Skeletal muscle satellite cell (primary cell): ENCODE measurements at regions not wholly inside any gene's neighbourhood (a gene's known extent, or its start where the extent isn't known, plus 50 kb on each side); places are given as distances from the start of the nearest gene placed in this dataset. TPM values are rescaled to one million over a fixed set of nuclear protein-coding genes. Genes with fewer than 3 reads are reported as not detected.
A peak's percentile ranks its signal among the peaks of the same experiment; 100 is the strongest.
"Not testable (repeated sequence)": the region's sequence is repeated elsewhere in the genome, so short reads cannot be mapped to it uniquely, and the experiment has no call there.

ENCODE experiments used
- H3K27me3 ChIP-seq: 2 replicates; pipeline ENCODE4 v1.7.0; 2013; ENCODE audit warnings: low read length; ENCODE audit not compliant: control insufficient read depth, insufficient read depth
- H3K36me3 ChIP-seq: 2 replicates; pipeline ENCODE4 v1.7.0; 2013; ENCODE audit warnings: mild to moderate bottlenecking, control low read depth, low read length; ENCODE audit not compliant: insufficient read depth
- H3K4me1 ChIP-seq: 2 replicates; pipeline ENCODE4 v1.7.0; 2013; ENCODE audit warnings: low read length; ENCODE audit not compliant: control insufficient read depth, insufficient read depth
- H3K4me2 ChIP-seq: 2 replicates; pipeline ENCODE4 v1.7.0; 2013; ENCODE audit warnings: mild to moderate bottlenecking, low read length
- H3K4me3 ChIP-seq: 2 replicates; pipeline ENCODE4 v1.7.0; 2013; ENCODE audit warnings: low read length
- H3K9ac ChIP-seq: 2 replicates; pipeline ENCODE4 v1.7.0; 2013; ENCODE audit warnings: mild to moderate bottlenecking, low read depth, low read length, moderate library complexity
- H3K9me3 ChIP-seq: replicated peaks from 2 replicates; pipeline ENCODE4 v1.7.0; 2013; ENCODE audit warnings: mild to moderate bottlenecking, control low read depth, low read length
- small RNA-seq: library from RNA; depleted of rRNA; stranded (forward); fragments of <200 nt; gene quantifications from one replicate; pipeline ENCODE3, GENCODE V24; 2012

GRCh38 chr17:77089124-77089490, 51.7 kb upstream of the SEC14L1 start:
- H3K4me1 ChIP-seq, result peaks cover 17% of the 10 kb centered on the region

GRCh38 chr17:77089949-77090348, 50.8 kb upstream of the SEC14L1 start:
- not testable (repeated sequence) for H3K4me3 ChIP-seq, H3K9me3 ChIP-seq, H3K27me3 ChIP-seq
- Histone ChIP-seq H3K4me1 (peaks cover 17% of the 10 kb centered on the region), H3K9ac (peak overlapping the region; percentile 98), H3K4me2 (peak overlapping the region; percentile 96), H3K36me3 (peaks cover 36% of the 10 kb centered on the region)

More at GRCh38 chr17:77089124-77089490, 51.7 kb upstream of the SEC14L1 start:
- Histone ChIP-seq H3K9ac (peak overlapping the region; percentile 98), H3K36me3 (peaks cover 29% of the 10 kb centered on the region), H3K9me3 (no peaks in the 10 kb centered on the region), H3K4me3 (peak overlapping the region; percentile 87), H3K27me3 (no peaks in the 10 kb centered on the region), H3K4me2 (peak overlapping the region; percentile 96)

DNA sequence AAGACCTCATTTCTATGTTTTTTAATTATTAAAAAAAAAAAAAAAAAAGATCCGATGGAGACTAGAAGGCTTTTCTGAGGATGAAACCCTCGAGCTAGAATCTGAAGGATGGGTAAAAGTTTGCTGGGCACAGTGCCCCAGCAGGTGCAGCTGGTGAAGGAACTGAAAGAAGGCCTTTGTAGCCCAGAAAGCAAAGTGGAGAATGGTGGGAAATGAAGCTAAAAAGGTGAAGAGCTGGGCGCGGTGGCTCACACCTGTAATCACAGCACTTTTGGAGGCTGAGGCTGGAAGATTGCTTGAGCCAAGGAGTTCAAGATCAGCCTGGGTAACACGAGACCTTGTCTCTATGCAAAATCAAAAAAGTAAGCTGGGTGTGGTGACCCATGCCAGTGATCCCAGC, 50.3 kb upstream of the SEC14L1 start:
- Histone ChIP-seq H3K9me3 (no peaks in the 10 kb centered on the region), H3K4me3 (no peak overlapping the region), H3K36me3 (peaks cover 41% of the 10 kb centered on the region), H3K4me1 (peaks cover 17% of the 10 kb centered on the region), H3K9ac (no peak overlapping the region), H3K4me2 (no peak overlapping the region), H3K27me3 (no peaks in the 10 kb centered on the region)

Small RNAs in the stretch of these regions (small RNA-seq; reads per million reads assigned to genes)
- not detected for gene RF00017
- gene SCARNA16, result not detected
